Sciatic nerve (tissue), 2 donors: ENCODE measurements at regions not wholly inside any gene's neighbourhood (a gene's known extent, or its start where the extent isn't known, plus 50 kb on each side); places are given as distances from the start of the nearest gene placed in this dataset.

Experiments used
- ATAC-seq: fragments of 200-7000 bp; cut with Tn5 transposase; one replicate; pipeline ENCODE4 v1.9.1; 2020; ENCODE audit warnings: mild to moderate bottlenecking, moderate library complexity
- DNase-seq: peaks from one replicate; pipeline ENCODE4 v3.0.0-alpha.2; 2020; ENCODE audit warnings: low spot score
- intact Hi-C: fragments of 100-400 bp; cut with DNase I; formaldehyde crosslinking; loops from one replicate; pipeline ENCODE4 v1.14.2; 2022
- donor health status: DM: no; HTN: no; CAD: no.
- donor health status: DM: no; HTN: no; CAD: no.

DNA sequence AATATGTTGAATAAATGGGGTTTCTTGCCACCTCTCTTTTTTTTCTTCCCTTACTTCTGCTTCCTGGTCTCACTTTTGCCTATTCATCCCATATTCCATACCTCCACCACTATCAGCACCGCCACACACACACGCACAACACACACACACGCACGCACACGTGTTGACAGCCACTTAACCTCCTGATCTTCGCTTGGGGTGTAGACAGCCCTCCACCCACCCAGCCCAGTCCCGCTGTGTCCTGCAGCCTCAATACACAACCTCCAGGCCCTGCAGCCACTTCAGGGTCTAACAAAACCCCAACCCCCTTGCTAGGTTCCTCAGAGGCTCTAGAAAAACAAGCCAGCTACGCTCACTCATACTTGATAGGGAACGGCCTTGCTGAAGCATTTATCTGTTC, 72.3 kb downstream of the LINC00237 start:
- no peak for ATAC-seq
- DNase-seq, result no peak
- intact Hi-C loops, result no loop called here

DNA sequence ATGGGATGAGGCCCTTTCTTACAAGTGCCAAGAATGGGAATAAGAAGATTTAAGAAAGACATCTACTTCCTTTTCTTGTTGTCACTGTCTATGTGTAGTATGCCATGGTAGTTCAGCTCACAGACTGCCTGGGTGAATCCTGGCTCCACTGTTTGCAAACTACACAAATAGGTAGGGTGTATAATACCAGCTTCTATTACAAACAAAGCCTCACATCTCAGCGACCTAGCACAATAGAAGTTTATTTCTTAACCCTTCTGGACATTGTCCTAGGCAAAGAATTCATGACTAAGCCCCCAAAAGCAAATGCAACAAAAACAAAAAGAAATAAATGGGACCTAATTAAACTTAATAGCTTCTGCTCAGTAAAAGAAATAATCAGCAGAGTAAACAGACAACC, 74.5 kb downstream of the LINC00237 start:
- intact Hi-C loops, result no loop called here
- DNase-seq, result no peak
- no peak for ATAC-seq

DNA sequence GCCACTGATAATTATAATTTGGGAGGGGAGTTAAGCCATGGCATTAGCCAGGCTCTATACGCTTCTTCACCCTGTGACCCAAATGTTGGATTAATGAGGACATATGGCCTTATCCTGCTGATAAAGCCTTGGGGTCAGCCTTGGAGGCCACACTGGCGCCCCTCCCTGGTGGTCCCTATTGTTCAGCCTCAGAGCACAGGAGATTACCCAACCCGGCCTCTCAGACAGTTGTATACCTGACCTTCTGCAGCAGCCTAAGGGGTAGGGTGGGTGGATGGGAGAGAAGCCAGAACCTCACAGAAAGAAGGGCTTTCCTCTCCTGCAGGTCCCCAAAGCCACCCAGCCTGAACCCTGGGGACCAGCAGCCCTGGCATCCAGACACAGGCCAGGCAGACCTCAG, 76.8 kb downstream of the LINC00237 start:
- DNase-seq, result no peak
- ATAC-seq, result no peak
- intact Hi-C loops, result no loop called here

DNA sequence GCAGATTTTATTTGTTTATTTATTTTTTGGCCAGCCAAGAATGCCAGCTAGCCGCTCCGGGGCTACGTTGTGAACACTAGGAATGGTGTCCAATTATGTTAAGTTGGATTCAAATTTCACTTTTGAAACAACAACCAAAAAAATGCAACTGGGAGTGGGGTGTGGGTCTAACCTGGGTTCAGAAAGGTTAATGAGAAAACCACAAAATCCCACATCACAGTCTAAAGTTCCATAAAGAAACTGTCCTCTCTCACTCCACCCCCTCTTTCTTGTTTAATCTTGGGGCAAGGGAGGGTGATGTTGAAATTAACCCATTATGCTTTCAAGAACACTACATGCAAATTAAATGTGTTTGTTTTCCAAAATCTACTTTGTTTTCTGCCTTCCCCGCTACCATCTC, 77.2 kb downstream of the LINC00237 start:
- no peak for DNase-seq
- ATAC-seq, result no peak
- intact Hi-C loops, result no loop called here

DNA sequence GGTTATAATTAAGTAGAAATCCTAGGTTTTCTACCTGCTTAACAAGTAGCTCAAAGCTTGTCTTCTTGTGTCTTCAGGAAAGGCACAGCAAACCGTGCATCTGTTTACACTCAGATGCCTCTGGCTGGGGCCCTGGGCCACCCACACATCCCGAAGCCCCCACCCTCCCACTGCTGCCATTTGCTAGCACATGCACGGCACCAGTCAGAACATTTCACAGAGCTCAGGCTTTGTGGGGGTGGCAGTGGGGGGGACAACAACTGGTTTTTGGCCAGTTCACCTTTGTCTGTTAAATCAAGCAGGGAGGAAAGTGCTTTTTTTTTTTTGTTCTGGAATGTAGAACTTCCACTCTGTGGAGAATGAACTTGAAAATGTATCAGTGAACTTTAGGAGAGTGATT, 77.7 kb downstream of the LINC00237 start:
- intact Hi-C loops, result no loop called here
- ATAC-seq (no peak), DNase-seq (no peak)

DNA sequence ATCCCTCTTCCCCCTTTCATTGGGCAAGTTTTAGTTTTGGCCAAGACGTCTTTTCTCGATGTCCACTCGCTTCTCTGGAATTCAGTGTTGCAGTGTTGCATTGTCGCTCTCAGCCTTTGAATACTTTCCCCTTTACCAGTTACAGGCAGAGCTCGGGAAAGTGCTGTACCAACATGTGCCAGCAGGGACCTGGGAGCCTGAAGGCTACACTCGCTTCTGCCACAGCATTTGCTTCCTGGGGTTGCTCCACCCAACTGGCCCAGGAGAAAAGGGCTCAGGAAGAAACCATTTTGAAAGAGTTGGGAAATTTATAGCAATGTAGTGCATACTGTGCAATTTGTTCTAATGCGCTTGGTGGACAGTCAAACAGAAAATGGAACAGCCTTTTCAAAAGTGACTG, 78.6 kb downstream of the LINC00237 start:
- ATAC-seq (no peak), DNase-seq (no peak)
- intact Hi-C loops, result no loop called here

DNA sequence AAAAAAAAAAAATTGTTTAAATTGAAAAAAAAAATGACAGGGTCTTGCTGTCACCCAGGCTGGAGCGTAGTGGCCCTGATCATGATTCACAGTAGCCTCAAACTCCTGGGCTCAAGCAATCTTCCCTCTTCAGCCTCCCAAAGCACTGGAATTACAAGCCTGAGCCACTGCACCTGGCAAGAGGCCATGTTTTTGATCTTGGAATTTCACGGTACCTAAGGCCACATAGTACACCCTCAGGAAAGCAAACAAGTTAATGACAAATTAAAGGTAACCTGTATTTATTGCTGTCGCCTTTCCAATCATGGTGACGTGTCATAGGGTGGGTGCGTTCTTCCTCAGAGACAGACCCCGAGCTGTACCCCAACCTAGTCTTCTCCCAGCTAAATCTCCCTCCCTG, 79.2 kb downstream of the LINC00237 start:
- ATAC-seq (no peak), DNase-seq (no peak)
- intact Hi-C loops, result no loop called here

DNA sequence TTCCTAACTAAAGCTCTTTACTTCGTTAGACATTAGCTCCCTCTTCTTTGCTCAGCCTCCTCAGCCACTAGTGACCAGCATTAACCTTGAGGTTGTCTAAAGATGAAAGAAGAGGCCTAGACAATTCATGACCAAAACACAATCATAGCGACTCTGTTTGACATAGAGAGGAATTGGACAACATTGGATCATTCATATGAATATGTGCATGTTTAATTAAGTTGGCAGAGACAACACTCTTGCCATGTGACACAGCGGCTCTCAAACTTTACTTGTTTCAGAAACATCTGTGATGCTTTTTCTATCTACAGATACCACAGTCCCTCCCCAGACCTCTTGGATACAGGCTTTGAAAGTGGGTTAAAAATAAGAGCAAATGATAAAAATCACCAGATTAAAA, 81.7 kb downstream of the LINC00237 start:
- intact Hi-C loops, result no loop called here
- DNase-seq (no peak), ATAC-seq (no peak)

DNA sequence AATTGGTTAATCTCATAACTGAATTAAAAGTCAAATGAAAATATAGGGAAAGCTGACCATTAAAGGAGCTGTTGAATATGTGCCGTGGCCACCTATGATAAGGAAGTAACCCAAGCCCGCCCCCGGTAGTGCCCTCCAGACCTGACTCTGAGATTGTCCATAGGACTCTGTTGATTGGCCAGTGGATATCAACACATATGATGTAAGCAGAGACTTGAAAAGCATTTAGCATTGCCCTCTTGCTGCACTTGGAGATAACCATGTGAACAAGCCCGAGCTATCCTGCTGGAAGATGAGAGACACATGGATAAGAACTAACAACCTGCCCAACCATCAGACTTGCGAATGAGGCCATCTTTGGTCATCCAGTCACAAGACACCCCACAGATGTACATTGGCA, 83.2 kb downstream of the LINC00237 start:
- ATAC-seq, result no peak
- intact Hi-C loops, result no loop called here
- no peak for DNase-seq

DNA sequence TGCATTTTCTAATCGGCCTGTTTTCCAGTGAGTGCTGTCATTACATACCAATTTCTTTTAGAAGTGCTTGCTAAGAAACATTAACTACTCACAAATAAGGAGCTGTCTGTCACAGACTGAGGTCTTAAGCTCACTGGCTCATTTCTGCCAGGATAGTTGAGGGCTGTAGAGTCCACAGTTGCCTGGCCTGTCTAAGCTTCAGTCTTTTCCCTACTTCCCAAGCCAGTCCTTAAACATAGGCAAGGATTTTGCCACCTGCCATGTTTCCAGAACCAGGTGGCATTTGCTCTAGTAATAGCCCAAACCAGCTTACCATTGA, 84.7 kb downstream of the LINC00237 start:
- intact Hi-C loops, result no loop called here
- ATAC-seq, result no peak
- no peak for DNase-seq

DNA sequence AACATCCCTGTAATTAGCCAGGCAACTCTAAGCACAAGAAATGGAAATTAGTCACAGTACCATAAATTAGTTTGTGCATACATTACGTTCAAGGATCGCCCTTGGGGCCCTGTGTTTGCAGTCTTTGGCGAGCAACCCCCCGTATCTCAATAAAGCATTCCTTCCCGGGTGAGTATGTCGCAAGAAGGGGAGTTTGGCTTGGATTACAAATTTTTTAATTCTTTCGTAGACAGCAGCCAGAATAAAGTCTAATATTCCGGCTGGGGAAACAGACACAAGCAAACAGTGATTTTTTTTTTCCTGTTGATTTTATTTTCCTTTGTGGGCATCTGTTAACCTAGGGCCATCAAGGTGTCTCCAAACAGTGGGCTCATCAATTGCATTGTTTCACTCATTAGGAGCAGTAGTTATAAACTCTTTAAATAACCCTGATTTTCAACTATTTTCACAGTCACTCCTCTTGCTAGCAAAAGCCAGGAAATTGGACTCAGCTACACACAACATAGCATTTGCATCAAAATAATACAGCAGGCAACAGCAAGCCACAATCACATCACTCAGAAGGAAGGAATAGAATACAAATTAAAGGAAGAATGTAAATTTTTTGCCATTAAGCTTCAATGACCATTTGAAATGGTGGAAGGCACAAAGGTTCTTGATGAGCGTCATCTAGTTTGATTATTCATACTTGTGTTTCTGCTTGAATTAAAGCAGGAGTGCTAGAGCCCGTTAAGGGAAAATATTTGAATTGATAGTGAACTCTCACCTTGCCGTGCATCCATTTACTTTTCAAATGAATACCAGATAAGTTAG, 85.3 kb downstream of the LINC00237 start:
- intact Hi-C loops, result no loop called here
- ATAC-seq (peak; percentile 73), DNase-seq (no peak)

DNA sequence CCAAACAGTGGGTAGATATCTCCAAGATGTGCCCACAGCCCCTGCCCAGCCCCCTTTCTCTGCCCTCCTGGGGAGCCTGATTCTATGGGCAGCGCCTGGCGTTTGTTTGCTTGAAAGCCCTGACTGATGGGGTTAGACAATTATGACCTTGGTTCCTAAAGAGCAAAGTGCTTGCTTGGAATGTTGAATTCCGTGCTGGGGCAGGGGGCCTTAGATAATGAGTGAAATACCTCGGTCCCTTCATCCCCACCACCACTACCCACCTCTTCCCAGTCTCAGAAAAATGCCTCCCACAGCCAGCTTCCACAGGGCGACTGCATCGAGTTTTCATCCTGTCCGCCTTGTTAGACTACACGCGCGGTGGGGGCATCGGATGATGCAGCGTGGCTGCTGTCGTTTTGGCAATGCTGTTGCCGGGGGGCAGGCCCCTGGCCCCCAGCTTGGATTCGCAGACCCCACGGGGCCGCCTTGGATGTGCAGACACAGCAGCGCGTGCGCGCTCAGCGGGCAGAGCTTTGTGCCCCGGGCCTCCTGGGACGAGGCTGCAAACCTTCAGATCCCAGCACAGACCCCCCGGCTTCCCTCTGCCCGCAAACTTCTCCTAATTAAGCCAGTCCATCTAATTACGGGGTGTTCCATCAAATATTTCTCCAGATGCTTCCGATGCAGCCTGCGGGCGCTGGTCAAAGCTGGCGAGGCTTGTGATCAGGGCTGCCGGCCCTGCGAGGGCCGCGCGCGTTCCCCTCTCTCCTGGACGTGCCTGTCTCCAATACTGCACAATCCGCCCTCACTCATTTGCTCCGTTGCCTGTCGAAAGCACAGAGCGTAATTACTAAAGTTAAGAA, 86.1 kb downstream of the LINC00237 start:
- peak; percentile 67 for ATAC-seq

DNA sequence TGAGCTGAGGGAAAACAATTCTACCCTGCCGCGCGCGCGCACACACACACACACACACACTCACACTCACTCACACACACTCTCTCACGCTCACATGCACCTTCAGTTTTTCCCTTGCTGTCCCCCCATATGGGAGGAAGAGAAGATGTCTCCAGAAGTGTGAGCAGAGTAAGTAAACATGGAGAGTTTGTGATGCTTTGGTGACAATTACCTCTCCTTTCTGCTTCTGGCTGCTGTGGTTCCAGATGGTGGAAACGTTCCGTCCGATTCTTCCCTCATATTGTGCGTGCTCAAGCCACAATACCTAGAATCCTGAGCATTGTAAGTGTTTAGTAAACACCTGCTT, 86.7 kb downstream of the LINC00237 start:
- DNase-seq (no peak), ATAC-seq (no peak)
- intact Hi-C loops, result no loop called here

More for the DNA sequence above, 86.1 kb downstream of the LINC00237 start:
- DNase-seq, result no peak
- intact Hi-C loops, result no loop called here

DNA sequence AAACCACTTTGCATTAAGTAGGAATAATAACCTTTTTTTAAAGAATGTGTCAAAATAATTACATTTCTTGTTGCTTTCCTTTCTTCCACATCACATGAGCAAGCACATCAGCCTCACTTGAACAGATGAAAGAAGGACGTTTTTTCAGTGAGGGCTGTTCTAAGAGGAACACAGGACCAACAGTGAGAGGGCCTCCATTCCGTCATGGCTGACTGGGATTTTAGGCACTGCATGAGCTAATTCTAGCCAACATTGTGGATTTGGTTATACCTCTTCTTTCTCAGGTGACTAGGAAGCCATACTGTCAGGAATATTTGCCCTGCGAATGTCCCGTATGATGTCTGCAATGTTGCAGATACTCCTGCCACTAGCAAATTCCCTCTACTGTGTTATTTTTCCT, 87.6 kb downstream of the LINC00237 start:
- intact Hi-C loops, result no loop called here
- DNase-seq (no peak), ATAC-seq (no peak)

DNA sequence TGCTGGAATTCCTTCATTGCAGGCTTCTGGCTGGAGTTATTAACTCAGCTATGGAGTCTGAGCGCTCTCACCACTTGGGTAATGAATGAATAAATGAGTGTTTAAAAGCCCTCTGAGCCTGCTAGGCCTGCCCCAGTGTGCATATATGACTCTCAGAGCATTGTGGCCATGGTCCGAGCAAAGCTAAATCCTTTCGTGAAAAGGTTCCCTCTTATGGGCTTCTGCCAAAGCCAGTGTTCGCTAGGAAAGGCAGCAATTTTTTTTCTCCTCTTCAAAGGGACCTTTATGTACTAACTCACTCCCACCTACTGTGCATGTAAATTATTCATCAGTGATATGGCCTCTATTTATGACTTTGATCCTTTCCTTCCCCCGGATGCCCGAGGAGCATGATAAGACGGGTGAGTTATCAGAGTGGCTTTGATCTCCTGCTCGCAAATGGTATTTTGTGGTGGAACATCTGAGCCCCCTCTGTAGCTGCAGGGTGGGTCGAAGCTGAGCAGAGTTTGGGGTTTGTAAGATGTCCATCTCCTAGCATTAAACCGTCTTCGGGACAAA, 88.6 kb downstream of the LINC00237 start:
- DNase-seq (no peak), ATAC-seq (no peak)
- intact Hi-C loops, result no loop called here

DNA sequence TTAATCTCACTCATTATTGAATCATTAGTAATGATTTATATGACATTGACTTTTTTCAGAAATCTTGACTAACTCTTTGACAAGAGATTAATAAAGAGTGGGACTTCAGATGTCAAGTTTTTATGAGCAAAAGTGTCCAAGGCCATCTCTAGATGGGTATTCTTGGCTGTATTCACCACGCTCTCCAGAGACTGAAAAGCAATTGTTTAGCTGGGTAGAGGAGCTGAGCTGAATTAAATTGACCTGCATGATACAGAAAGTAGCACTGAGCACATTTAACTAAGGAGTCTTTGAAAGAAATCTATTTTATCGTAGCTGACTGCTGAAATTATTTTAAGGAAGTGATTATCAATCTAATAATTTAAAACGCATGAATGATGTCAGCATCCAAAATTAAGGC, 89.4 kb downstream of the LINC00237 start:
- ATAC-seq (no peak), DNase-seq (no peak)
- intact Hi-C loops, result no loop called here

DNA sequence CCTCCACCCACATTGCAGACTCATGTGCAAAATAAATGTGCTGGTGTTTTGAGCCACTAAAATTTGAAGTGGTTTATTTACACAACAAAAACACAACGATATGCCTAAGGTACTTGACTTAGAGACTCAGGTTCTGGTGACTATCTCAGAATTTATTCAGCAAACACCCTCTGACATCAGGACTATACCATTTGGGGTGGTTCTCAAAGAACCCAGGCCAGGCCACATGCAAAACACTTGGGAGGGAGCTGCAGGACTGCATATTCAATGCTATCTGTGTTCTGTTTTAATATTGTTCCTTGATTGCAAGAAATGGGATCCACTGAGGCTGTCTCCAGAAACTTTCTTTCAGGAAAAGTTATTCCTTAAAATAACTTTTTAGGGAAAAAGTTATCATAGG, 91.6 kb downstream of the LINC00237 start:
- DNase-seq (no peak), ATAC-seq (no peak)
- intact Hi-C loops, result no loop called here

DNA sequence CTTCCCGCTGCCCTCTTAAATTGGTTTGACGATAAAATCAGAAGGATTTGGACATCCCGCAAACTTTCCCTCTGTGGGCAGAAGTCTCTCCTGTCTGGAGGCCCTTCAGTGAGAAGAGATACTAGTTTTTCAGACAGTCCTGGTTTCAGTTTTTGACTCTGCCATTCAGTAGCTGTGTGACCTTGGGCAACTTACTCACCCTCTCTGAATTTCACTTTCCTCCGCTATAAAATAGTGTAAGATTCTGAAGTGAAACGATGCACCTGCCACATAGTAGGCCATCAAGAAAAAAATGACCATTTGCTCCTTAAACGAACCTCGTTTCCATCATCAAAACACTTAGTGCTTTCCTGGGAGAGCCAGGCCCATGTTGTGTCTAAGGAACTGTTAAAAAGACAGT, 97.2 kb downstream of the LINC00237 start:
- DNase-seq, result no peak
- ATAC-seq, result no peak
- intact Hi-C loops, result no loop called here

DNA sequence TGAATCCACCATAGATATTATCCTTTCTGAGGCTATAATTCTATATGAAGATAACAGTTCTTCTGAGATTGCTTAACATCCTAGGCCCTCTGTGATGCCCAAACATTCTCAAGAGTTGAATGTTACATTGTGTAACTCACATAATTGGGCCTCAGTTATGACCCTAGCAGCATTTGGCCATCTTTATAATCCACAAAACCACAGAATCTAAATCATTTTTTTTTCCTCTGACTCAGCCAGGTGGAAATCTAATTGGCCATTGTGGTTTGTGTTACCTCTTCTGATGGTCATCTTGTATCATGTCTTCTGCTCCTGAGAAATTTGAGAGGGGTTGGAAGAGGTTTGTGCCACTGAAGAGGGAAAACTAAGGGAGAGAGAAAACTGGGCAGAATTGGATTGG, 99.5 kb downstream of the LINC00237 start:
- ATAC-seq (no peak), DNase-seq (no peak)
- intact Hi-C loops, result no loop called here

DNA sequence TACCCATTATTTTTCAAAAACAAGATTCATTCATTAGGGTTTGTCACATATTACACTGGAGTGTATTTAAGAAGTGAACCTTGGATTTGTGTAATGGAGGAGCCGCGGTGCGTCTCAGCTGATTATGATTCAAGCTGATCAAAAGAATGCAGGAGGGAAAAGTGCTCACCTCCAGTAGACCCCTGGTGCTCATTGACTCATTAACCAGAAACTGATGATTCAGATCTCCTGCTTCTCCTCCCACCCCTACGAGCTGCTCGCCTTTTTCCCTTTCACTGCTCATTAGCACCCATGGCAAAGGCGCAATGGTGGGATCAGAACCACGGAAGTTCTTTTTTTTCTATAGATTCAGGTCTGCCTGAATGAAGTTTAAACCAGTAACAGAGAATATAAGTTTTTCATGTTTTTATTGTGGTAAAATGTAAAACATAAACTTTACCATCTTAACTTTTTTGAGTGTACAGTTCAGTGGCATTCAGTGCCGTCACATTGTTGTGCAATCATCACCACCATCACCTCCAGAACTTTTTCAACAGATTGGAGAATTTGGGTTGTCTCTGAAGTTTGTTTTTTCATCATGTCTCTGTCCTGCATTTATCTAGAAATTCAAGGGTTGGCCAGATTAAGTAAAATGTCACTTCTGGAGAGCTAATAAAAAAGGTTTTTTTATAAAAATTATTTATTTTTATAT, 101.6 kb downstream of the LINC00237 start:
- ATAC-seq, result no peak
- intact Hi-C loops, result no loop called here
- no peak for DNase-seq
